Islet precursor cell (in vitro differentiated cells): ENCODE measurements at regions not wholly inside any gene's neighbourhood (a gene's known extent, or its start where the extent isn't known, plus 50 kb on each side); places are given as distances from the start of the nearest gene placed in this dataset.
"Not testable (repeated sequence)": the region's sequence is repeated elsewhere in the genome, so short reads cannot be mapped to it uniquely, and the experiment has no call there.

Source experiments
- DNase-seq: peaks from one replicate; pipeline ENCODE4 v3.0.0-alpha.2; 2018

GRCh38 chr17:20633268-20634059 is 53.9 kb downstream of the CDRT15L2 start:
- DNase-seq = peak; percentile 38

DNA sequence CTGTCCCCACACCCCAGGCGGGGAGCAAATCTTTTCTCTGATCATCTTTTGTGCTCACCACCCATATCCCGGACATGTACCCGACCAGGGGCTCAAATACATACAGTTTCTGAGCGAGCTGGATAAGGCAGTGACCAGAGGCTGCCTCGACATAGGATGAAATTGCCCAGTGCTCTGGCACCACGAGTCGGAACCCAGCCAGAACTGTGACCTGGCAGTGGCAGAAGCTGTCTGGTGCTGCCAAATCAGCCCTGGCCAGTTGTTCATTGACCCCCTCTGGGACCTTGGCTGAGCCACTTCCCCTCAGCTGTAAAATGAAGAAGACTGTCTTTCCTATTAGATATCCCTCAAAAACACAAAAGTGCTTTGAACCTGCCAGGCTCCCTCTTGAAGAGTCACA is 60.6 kb downstream of the CDRT15L2 start:
- DNase-seq = not testable (repeated sequence)

- DNase-seq = peak; percentile 74
Measured at GRCh38 chr17:20646661-20647272, 67.2 kb downstream of the CDRT15L2 start.

DNA sequence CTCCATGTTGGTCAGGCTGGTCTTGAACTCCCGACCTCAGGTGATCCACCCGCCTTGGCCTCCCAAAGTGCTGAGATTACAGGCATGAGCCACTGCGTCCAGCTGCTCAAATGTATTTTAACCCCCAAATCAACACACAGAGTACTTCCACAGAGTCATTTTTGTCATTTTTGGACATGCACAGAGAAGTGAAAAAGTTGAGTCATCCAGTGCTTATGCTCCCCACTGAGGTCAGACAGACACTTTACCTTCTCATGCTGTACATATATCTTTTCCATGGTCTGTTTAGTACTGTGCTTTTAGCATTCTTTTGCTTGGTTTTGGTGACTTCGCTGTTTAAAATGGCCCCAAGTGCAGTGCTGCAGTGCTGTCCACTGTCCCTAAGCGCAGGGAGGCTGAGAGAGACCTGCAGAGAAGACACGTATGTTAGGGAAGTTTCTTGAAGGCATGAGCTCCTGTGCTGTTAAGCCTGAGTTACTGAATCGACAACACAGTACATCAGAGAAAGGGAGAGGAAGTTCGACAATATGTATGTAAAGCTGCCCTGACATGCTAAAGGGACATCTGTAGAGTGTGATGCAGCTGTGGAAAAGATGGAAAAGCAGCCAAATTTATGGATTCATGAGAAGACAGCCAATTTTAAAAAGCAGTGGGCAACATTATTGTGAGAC is 69.7 kb downstream of the CDRT15L2 start:
- not testable (repeated sequence) for DNase-seq

DNA sequence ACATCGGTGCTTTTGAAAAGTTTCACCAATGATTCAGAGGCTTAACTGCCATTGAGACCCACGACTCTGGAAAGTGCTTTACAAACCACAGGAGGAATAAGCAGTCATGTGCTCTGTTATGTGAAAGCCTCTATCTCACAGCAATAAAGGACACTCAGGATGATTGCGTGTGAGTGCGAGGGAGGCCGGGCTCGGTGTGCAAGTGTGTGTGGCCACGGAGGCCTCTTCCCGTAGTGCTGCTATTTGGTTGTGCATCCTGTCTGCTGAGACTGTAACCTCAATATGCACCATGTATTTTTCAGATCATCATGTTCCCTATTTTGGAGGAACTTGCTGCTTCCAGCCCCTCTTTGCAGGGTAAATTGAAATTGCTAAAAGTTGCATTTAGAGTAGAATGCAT is 71.5 kb downstream of the CDRT15L2 start:
- DNase-seq = not testable (repeated sequence)

GRCh38 chr17:20651736-20652135 is 72.2 kb downstream of the CDRT15L2 start:
- not testable (repeated sequence) for DNase-seq

- not testable (repeated sequence) for DNase-seq
Measured at GRCh38 chr17:20653391-20653790, 73.9 kb downstream of the CDRT15L2 start.

GRCh38 chr17:20654114-20654513 is 74.6 kb downstream of the CDRT15L2 start:
- DNase-seq = not testable (repeated sequence)

GRCh38 chr17:20654575-20654974 is 75.1 kb downstream of the CDRT15L2 start:
- not testable (repeated sequence) for DNase-seq

- DNase-seq = not testable (repeated sequence)
Measured at GRCh38 chr17:20665103-20665955, 85.8 kb downstream of the CDRT15L2 start.

- not testable (repeated sequence) for DNase-seq
Measured at GRCh38 chr17:20666689-20667088, 87.2 kb downstream of the CDRT15L2 start.

DNA sequence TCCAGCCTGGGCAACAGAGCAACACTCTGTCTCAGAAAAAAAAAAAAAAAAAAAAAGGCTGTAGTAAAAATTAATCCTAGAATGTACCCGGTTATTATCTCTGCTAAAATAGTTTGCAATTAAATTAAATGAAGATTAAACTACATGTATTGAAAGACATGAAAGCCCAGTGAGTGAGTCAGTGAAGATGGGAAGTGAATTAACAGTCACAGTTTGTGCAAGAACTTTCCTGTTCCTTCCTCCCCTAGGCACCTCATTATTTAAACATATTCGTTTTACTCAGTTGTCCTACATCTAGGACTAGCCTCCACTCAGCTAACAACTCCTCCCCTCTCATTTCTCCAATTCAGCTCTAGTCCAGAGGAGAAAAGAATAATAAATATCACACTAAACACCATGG is 88.2 kb downstream of the CDRT15L2 start:
- not testable (repeated sequence) for DNase-seq

GRCh38 chr17:20668316-20668715 is 88.8 kb downstream of the CDRT15L2 start:
- DNase-seq = not testable (repeated sequence)

- DNase-seq = not testable (repeated sequence)
Measured at GRCh38 chr17:20668868-20669267, 89.3 kb downstream of the CDRT15L2 start.

DNA sequence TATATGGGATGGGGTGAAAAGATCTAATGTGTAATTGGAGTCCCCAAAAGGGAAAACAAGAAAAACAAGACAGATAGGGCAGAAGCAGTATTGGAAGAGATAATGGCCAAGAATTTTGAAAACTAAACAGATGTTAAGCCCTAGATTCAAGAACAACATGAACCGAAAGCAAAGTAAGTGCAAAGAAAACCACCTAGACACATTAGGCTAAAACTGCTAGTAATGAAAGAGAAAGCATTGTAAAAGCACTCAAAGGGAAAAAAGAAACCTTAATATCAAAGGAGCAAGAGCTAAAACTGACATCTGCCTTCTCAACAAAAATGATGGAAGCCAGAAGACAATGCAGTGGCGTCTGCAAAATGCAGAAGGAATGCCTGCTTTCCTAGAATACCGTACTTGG is 91.0 kb downstream of the CDRT15L2 start:
- DNase-seq = not testable (repeated sequence)

DNA sequence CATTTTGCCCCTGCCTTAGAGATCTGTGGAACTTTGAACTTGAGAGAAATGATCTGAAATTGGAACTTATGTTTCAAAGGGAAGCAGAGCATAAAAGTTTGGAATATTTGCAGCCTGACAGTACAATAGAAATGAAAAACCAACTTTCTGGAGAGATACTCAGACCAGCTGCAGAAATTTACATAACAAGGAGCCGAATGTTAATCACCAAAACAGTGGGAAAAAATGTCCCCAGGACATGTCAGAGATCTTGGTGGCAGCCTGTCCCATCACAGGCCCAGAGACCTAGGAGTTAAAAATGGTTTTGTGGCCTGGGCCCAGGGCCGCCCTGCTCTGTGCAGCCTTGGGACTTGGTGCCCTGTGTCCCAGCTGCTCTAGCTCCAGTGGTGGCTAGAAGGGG is 94.8 kb downstream of the CDRT15L2 start:
- not testable (repeated sequence) for DNase-seq

DNA sequence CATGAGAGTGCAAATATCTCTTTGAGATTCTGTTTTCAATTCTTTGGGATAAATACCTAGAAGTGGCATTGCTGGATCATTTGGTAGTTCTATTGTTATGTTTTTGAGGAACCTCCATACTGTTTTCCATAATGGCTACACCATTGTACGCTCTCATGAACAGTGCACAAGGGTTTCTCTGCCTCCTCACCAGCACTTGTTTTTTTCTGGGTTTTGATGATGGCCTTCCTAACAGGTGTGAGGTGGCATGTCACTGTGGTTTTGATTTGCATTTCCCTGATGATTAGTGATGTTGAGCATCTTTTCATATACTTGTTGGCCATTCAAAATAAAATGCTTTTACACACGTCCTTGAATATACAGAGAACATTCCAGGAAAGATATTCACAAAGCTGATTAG is 96.2 kb downstream of the CDRT15L2 start:
- DNase-seq = not testable (repeated sequence)

DNA sequence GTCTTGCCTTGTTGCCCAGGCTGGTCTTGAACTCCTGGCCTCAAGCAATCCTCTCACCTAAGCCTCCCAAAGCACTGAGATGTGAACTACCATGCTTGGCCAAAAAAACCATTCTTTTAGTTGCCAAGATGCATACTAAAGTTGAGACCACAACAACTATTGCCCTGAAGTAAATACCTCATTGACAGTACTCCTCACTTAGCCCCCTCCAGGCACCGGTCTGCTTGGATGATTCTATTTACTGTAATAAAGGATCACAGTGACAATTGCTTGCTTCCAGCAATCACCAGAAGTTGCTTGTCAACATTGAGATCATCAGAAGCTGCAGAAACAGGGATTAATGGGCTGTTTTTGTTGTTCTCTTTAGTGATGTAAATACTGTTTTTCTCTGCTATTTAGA is 97.1 kb downstream of the CDRT15L2 start:
- peak; percentile 63 for DNase-seq

DNA sequence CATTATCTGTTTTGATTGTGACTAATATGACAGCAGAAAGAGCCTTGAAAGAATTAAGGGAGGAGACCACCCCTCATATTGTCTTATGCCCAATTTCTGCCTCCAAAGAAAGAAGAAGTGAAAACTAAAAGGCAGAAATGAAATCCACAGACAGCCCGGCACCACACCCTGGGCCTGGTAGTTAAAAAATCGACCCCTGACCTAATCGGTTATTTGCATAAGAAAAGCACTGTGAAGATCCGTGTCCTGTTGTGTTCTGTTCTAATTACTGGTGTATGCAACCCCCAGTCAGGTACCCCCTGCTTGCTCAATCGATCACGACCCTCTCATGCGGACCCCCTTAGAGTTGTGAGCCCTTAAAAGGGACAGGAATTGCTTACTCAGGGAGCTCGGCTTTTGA is 97.9 kb downstream of the CDRT15L2 start:
- not testable (repeated sequence) for DNase-seq

GRCh38 chr17:20678424-20678823 is 98.9 kb downstream of the CDRT15L2 start:
- not testable (repeated sequence) for DNase-seq

GRCh38 chr17:20681746-20682722 is 102.5 kb downstream of the CDRT15L2 start:
- DNase-seq = not testable (repeated sequence)
